ENCODE measurements at regions not wholly inside any gene's neighbourhood (a gene's known extent, or its start where the extent isn't known, plus 50 kb on each side); places are given as distances from the start of the nearest gene placed in this dataset.
"Not testable (repeated sequence)": the region's sequence is repeated elsewhere in the genome, so short reads cannot be mapped to it uniquely, and the experiment has no call there.

DNA sequence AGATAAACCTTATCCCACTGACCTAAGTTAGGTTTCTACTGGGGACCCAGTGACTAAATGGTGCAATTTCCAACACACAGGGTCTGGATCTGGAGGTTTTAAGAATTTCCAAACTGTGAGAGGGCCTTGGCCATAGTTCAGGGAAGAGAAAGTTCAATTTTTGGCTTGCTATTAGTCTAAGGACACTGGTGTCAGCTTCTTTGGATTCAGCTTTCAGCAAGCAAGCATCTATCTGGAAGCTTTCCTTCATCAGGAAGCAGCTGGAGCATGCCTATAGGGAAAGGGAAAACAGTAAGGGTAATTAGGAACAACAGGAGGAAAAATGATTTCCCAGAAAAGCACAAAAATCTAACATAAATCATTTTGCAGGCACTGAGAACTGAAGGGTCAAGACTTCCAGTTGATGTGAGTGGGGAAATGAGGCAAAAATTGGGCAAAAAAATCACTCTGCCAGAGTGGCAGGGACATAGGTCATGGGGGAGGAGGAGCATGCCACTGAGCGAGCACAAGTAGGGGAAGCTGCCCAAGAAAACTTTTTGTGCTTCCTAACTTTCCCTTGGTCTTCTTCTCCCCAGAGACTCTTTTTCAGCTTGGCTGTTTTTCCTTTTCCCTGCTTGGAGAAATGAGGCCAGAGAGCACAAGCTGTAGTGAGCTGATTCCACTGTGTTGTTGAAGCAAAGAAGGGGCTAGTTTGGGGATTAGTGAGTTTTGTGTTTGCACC lies 299.6 kb downstream of the FGF10 start:
- ATAC-seq = no peak
- TF ChIP-seq ZNF8 (CRISPR knock-in tag; IDR thresholded peaks at IDR 0.05) = no peak

DNA sequence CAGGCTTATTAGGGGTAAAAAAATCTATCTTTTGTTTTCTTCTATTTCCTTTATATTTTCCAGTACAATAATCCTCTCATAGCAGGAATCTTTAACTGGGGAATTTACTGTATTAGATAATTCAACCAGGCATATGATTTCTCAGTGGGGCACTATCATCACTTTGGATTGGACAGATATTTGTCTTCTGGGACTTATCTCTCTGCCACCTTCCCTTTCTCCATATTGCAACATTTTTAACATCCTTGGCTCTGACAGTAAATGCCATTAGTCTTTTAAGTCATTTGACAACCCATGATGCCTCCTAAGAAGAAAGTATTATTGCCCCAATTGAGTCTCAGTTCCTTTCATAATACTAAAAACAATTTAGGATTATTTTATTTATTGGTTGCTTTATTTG lies 304.1 kb downstream of the FGF10 start:
- TF ChIP-seq SNAI2 (CRISPR knock-in tag; IDR thresholded peaks at IDR 0.05) (no peak), ZNF70 (CRISPR knock-in tag; IDR thresholded peaks at IDR 0.05) (no peak), ESRRG (CRISPR knock-in tag; IDR thresholded peaks at IDR 0.05) (no peak), ZNF565 (CRISPR knock-in tag; conservative IDR thresholded peaks at IDR 0.05; ENCODE audit: low read depth) (no peak), ISL1 (CRISPR knock-in tag; IDR thresholded peaks at IDR 0.05) (no peak), TOX (CRISPR knock-in tag; IDR thresholded peaks at IDR 0.05; ENCODE audit: borderline replicate concordance) (no peak), ZC3H10 (CRISPR knock-in tag; IDR thresholded peaks at IDR 0.05) (no peak), GLIS3 (CRISPR knock-in tag; IDR thresholded peaks at IDR 0.05) (no peak), CSDC2 (CRISPR knock-in tag; IDR thresholded peaks at IDR 0.05) (no peak), OSR1 (CRISPR knock-in tag; IDR thresholded peaks at IDR 0.05) (no peak), BACH2 (CRISPR knock-in tag; IDR thresholded peaks at IDR 0.05; ENCODE audit: borderline replicate concordance) (no peak)
- TF ChIP-seq, protein P1, sequence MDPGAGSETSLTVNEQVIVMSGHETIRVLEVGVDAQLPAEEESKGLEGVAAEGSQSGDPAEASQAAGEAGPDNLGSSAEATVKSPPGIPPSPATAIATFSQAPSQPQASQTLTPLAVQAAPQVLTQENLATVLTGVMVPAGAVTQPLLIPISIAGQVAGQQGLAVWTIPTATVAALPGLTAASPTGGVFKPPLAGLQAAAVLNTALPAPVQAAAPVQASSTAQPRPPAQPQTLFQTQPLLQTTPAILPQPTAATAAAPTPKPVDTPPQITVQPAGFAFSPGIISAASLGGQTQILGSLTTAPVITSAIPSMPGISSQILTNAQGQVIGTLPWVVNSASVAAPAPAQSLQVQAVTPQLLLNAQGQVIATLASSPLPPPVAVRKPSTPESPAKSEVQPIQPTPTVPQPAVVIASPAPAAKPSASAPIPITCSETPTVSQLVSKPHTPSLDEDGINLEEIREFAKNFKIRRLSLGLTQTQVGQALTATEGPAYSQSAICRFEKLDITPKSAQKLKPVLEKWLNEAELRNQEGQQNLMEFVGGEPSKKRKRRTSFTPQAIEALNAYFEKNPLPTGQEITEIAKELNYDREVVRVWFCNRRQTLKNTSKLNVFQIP (CRISPR knock-in tag; IDR thresholded peaks at IDR 0.05; ENCODE audit: borderline replicate concordance, low read depth) = no peak
- TF ChIP-seq, protein P2, sequence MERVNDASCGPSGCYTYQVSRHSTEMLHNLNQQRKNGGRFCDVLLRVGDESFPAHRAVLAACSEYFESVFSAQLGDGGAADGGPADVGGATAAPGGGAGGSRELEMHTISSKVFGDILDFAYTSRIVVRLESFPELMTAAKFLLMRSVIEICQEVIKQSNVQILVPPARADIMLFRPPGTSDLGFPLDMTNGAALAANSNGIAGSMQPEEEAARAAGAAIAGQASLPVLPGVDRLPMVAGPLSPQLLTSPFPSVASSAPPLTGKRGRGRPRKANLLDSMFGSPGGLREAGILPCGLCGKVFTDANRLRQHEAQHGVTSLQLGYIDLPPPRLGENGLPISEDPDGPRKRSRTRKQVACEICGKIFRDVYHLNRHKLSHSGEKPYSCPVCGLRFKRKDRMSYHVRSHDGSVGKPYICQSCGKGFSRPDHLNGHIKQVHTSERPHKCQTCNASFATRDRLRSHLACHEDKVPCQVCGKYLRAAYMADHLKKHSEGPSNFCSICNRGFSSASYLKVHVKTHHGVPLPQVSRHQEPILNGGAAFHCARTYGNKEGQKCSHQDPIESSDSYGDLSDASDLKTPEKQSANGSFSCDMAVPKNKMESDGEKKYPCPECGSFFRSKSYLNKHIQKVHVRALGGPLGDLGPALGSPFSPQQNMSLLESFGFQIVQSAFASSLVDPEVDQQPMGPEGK (CRISPR knock-in tag; IDR thresholded peaks at IDR 0.05; ENCODE audit: borderline replicate concordance) = no peak
- TF ChIP-seq, protein P3, sequence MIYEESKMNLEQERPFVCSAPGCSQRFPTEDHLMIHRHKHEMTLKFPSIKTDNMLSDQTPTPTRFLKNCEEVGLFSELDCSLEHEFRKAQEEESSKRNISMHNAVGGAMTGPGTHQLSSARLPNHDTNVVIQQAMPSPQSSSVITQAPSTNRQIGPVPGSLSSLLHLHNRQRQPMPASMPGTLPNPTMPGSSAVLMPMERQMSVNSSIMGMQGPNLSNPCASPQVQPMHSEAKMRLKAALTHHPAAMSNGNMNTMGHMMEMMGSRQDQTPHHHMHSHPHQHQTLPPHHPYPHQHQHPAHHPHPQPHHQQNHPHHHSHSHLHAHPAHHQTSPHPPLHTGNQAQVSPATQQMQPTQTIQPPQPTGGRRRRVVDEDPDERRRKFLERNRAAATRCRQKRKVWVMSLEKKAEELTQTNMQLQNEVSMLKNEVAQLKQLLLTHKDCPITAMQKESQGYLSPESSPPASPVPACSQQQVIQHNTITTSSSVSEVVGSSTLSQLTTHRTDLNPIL (CRISPR knock-in tag; IDR thresholded peaks at IDR 0.05; ENCODE audit: low read depth) = no peak
- TF ChIP-seq, protein P4, sequence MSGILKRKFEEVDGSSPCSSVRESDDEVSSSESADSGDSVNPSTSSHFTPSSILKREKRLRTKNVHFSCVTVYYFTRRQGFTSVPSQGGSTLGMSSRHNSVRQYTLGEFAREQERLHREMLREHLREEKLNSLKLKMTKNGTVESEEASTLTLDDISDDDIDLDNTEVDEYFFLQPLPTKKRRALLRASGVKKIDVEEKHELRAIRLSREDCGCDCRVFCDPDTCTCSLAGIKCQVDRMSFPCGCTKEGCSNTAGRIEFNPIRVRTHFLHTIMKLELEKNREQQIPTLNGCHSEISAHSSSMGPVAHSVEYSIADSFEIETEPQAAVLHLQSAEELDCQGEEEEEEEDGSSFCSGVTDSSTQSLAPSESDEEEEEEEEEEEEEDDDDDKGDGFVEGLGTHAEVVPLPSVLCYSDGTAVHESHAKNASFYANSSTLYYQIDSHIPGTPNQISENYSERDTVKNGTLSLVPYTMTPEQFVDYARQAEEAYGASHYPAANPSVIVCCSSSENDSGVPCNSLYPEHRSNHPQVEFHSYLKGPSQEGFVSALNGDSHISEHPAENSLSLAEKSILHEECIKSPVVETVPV (CRISPR knock-in tag; IDR thresholded peaks at IDR 0.05) = no peak

DNA sequence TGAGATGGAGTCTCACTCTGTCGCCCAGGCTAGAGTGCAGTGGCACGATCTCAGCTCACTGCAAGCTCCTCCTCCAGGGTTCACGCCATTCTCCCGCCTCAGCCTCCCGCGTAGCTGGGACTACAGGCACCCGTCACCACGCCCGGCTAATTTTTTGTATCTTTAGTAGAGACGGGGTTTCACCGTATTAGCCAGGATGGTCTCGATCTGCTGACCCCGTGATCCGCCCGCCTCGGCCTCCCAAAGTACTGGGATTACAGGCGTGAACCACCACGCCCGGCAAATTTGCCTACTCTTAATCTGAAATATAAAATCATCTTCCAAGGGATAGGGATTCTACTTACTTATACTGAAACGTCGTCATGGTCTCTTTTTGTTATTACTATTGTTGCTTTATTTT lies 314.7 kb downstream of the FGF10 start:
- ATAC-seq = not testable (repeated sequence)

More for the DNA sequence above, 304.1 kb downstream of the FGF10 start:
- no peak for ATAC-seq

DNA sequence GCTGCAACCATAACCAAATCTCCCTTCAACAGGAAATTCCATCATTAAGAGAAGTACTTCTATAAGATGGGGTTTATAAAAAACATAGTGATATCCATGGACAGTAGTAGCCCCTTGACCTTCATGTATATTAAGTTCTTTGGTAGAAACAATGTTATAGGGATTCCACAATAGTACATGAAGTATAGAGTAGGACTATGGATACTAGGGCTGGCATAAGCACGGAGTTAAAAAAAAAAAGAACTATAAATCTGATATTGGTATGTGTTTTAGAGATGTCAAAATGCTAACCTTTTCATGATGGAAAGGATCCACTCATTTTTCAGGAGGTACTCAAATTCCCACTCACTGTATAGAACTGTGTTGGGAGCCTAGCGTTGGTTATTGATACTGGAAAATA lies 337.6 kb downstream of the FGF10 start:
- no peak for ATAC-seq
- TF ChIP-seq, protein P4 (CRISPR knock-in tag; IDR thresholded peaks at IDR 0.05) = no peak
- TF ChIP-seq TCF4 (CRISPR knock-in tag; IDR thresholded peaks at IDR 0.05; ENCODE audit: borderline replicate concordance) (no peak), ZNF565 (CRISPR knock-in tag; conservative IDR thresholded peaks at IDR 0.05; ENCODE audit: low read depth) (no peak), PPARA (CRISPR knock-in tag; IDR thresholded peaks at IDR 0.05; ENCODE audit: borderline replicate concordance) (no peak), ZNF70 (CRISPR knock-in tag; IDR thresholded peaks at IDR 0.05) (no peak), OSR1 (CRISPR knock-in tag; IDR thresholded peaks at IDR 0.05) (no peak)
